Dendritic cell treated with granulocyte-macrophage colony-stimulating factor and Interleukin-4, amounts not matched to agents 40 ng/mL and 50 ng/mL, for 4 days (primary cell): ENCODE measurements at regions not wholly inside any gene's neighbourhood (a gene's known extent, or its start where the extent isn't known, plus 50 kb on each side); places are given as distances from the start of the nearest gene placed in this dataset.

Source experiments
- H3K27ac Mint-ChIP-seq: one replicate; pipeline ENCODE4 v1.8.0; 2022; ENCODE audit warnings: mild to moderate bottlenecking, mixed read lengths
- H3K27me3 Mint-ChIP-seq: one replicate; pipeline ENCODE4 v1.8.0; 2022; ENCODE audit warnings: mild to moderate bottlenecking, mixed read lengths
- H3K36me3 Mint-ChIP-seq: one replicate; pipeline ENCODE4 v1.8.0; 2022; ENCODE audit warnings: low read depth, mixed read lengths
- H3K4me1 Mint-ChIP-seq: one replicate; pipeline ENCODE4 v1.8.0; 2022; ENCODE audit warnings: low read depth, mixed read lengths
- H3K4me3 Mint-ChIP-seq: one replicate; pipeline ENCODE4 v1.8.0; 2022; ENCODE audit warnings: mild to moderate bottlenecking, moderate library complexity, mixed read lengths
- H3K9me3 Mint-ChIP-seq: one replicate; pipeline ENCODE4 v1.8.0; 2022; ENCODE audit warnings: mixed read lengths
- intact Hi-C: fragments of 100-400 bp; cut with micrococcal nuclease; formaldehyde crosslinking; loops from one replicate; pipeline ENCODE4 v1.15.0; 2022

- H3K36me3 Mint-ChIP-seq, result no peaks in the 10 kb centered on the region
- no peaks in the 10 kb centered on the region for H3K9me3 Mint-ChIP-seq
- H3K4me3 Mint-ChIP-seq, result no peak overlapping the region
- peaks cover 14% of the 10 kb centered on the region for H3K4me1 Mint-ChIP-seq
- peaks cover 53% of the 10 kb centered on the region for H3K27me3 Mint-ChIP-seq
- intact Hi-C loops, result no loop called here
- peak overlapping the region; percentile 13 for H3K27ac Mint-ChIP-seq
Measured at GRCh38 chr10:79009145-79009544, 59.6 kb upstream of the ZMIZ1 start.

- Mint-ChIP-seq H3K4me3 (no peak overlapping the region), H3K9me3 (peaks cover under 1% of the 10 kb centered on the region), H3K4me1 (peaks cover 11% of the 10 kb centered on the region), H3K27me3 (peaks cover 51% of the 10 kb centered on the region), H3K36me3 (no peaks in the 10 kb centered on the region), H3K27ac (peak overlapping the region; percentile 6)
- intact Hi-C loops, result no loop called here
Measured at GRCh38 chr10:79012567-79012966, 56.2 kb upstream of the ZMIZ1 start.

DNA sequence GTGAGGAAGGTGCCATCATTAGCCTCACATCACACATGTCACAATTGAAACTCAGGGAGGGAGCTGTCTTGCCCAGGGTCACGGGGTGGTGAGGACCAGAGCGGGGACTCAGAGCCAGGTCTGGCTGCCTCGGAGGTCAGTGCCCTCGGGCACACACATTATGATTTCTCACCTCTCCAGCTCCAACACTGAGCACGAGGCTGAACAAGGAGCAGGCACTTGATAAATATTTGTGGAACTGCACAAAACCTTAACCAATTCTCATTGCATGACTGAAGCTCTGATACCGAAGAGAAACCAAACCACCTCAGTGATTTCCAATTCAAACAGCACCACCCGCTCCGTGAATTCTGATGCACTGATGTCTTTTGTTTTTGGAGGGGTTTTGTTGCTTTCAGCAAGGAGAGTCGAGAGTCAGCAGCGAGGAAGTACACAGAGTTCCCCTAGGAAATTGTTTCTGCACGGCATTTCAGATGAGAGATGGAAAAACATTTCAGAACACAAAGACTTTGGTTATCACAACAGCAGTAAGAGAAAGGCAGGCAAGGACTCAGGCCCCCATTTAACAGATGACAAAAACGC, 55.3 kb upstream of the ZMIZ1 start:
- H3K27ac Mint-ChIP-seq, result no peak overlapping the region
- peaks cover 7% of the 10 kb centered on the region for H3K9me3 Mint-ChIP-seq
- no peaks in the 10 kb centered on the region for H3K36me3 Mint-ChIP-seq
- intact Hi-C loops, result no loop called here
- peaks cover 50% of the 10 kb centered on the region for H3K27me3 Mint-ChIP-seq
- H3K4me3 Mint-ChIP-seq, result no peak overlapping the region
- H3K4me1 Mint-ChIP-seq, result peaks cover 7% of the 10 kb centered on the region

DNA sequence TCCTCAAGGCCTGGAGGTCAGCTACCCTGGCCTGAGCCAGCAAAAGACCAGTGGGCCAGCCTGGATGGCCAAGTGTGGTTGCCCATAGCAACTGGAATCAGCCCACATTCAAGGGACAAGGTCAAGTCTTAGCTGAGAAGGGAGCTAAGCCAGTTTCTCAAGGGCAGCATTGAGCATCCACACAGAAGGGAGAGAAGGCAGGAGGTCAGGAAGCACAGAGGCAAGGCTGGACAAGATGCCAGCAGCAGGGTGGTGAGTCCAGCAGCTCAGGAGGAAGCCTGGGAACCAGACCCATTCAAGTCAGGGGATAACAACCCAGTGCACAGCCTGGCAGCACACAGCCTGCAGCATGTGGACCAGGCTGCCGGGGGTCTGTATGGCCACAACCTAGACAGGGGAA, 54.0 kb upstream of the ZMIZ1 start:
- Mint-ChIP-seq H3K4me3 (no peak overlapping the region), H3K27ac (no peak overlapping the region), H3K27me3 (peaks cover 47% of the 10 kb centered on the region), H3K9me3 (peaks cover 7% of the 10 kb centered on the region), H3K36me3 (no peaks in the 10 kb centered on the region), H3K4me1 (peaks cover 7% of the 10 kb centered on the region)
- intact Hi-C loops, result no loop called here

DNA sequence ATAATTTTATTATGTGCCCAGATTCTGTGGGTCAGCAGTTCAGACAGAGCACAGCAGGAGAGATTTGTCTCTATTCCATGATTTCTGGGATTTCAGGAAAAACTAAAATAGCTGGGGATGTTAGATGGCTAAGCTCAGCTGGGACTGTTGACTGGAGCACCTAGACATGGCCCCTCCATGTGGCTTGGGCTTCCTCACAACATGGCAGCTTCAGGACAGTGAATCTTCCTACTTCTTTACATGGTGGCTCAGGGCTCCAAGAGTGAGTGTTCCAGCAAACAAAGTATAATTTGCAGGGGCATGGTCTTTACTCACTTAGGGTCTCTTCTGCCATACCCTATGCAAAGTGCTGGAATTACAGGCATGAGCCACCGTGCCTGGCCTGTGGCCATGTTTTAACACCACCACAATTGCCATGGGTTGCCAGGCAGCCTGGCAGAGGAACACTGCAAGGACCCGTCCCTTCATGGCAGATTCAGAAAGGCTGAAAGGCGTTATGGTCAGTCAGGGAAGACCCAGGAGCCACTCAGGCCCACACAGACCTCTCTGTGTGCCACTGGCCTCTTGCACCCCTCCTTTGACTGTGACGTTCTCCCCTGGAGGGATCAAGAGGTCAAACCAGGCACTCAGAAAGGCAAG, 50.8 kb upstream of the ZMIZ1 start:
- intact Hi-C loops, result no loop called here
- Mint-ChIP-seq H3K27ac (no peak overlapping the region), H3K36me3 (no peaks in the 10 kb centered on the region), H3K27me3 (peaks cover 26% of the 10 kb centered on the region), H3K4me1 (peaks cover 12% of the 10 kb centered on the region), H3K4me3 (no peak overlapping the region), H3K9me3 (peaks cover 7% of the 10 kb centered on the region)

DNA sequence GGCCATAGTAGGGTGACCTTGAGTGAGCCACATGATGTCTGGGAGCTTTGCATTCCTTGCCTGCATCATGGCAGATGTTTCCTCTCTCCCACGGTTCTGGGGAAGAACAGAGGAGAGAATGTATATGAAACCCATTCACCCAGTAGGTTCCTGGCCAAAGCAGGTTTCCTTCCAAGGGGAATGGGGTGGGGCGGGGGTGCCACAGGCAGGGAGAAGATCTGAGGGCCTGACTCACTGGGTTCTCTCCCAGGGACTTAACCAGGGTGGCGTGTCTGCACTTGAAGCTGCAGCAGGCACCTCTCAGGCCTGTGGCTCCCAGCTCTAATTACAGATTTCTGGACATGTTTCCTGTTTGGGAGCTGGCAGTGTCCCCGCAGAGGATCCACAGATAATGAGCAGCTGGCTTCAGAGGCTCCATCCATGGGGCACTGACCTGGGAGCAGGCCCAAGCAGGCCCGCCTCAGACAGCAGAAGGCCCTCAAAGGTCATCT, 50.2 kb upstream of the ZMIZ1 start:
- no peak overlapping the region for H3K4me3 Mint-ChIP-seq
- H3K4me1 Mint-ChIP-seq, result peaks cover 12% of the 10 kb centered on the region
- no peak overlapping the region for H3K27ac Mint-ChIP-seq
- no peaks in the 10 kb centered on the region for H3K36me3 Mint-ChIP-seq
- peaks cover 22% of the 10 kb centered on the region for H3K27me3 Mint-ChIP-seq
- H3K9me3 Mint-ChIP-seq, result peaks cover 7% of the 10 kb centered on the region
- intact Hi-C loops, result no loop called here
